ENCODE measurements at regions not wholly inside any gene's neighbourhood (a gene's known extent, or its start where the extent isn't known, plus 50 kb on each side); places are given as distances from the start of the nearest gene placed in this dataset.

GRCh38 chr15:29612701-29613100, 209.6 kb downstream of the TJP1 start:
- no peak for TF ChIP-seq CTCF (IDR thresholded peaks at IDR 0.05 in 4 of 5, conservative IDR thresholded peaks at IDR 0.05 in 1 of 5)
- TF ChIP-seq POLR2A (IDR thresholded peaks at IDR 0.05) = no peak
